MG63 (cell line): ENCODE measurements at regions not wholly inside any gene's neighbourhood (a gene's known extent, or its start where the extent isn't known, plus 50 kb on each side); places are given as distances from the start of the nearest gene placed in this dataset.
"Not testable (repeated sequence)": the region's sequence is repeated elsewhere in the genome, so short reads cannot be mapped to it uniquely, and the experiment has no call there.

Experiments
- DNase-seq: peaks from one replicate; pipeline ENCODE4 v3.0.0-alpha.2; 2020
- H3K27me3 ChIP-seq: fragments of 250-450 bp; sonication (Bioruptor Pico); 2 replicates; pipeline ENCODE4 v1.5.1; 2020; ENCODE audit warnings: mild to moderate bottlenecking, moderate library complexity
- H3K36me3 ChIP-seq: fragments of 250-450 bp; sonication (Bioruptor Pico); 2 replicates; pipeline ENCODE4 v1.5.1; 2020; ENCODE audit warnings: mild to moderate bottlenecking, moderate library complexity
- H3K4me3 ChIP-seq: fragments of 250-450 bp; sonication (Bioruptor Pico); 2 replicates; pipeline ENCODE4 v1.5.1; 2020; ENCODE audit warnings: mild to moderate bottlenecking, moderate library complexity
- H3K9me3 ChIP-seq: fragments of 250-450 bp; sonication (Bioruptor Pico); 2 replicates; pipeline ENCODE4 v1.5.1; 2020; ENCODE audit warnings: mild to moderate bottlenecking, moderate library complexity

DNA sequence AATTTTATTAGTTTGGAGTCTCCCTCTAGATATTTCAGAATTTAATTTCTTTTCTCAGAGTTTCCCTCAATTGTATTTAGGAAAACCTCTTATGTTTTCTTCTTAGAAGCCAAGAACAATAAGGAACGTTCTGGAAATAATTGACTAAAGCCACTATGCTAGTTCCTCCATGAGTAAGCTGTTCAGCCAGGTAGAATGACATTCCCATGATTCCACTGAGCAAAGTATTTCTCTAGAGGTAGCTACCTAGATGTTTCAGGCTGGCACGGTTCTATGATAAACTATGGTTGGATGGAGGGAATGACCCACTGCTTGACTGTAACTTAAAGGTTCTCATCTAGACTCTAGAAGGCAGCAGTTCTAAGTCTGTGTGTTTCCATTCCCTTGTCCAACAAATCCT lies 62.4 kb downstream of the CLDN17 start:
- no peak for DNase-seq
- no peak overlapping the region for H3K4me3 ChIP-seq
- H3K27me3 ChIP-seq, result no peaks in the 10 kb centered on the region
- H3K9me3 ChIP-seq, result no peaks in the 10 kb centered on the region
- H3K36me3 ChIP-seq, result no peaks in the 10 kb centered on the region

- no peak for DNase-seq
- Histone ChIP-seq H3K9me3 (no peaks in the 10 kb centered on the region), H3K4me3 (no peak overlapping the region), H3K36me3 (no peaks in the 10 kb centered on the region), H3K27me3 (no peaks in the 10 kb centered on the region)
Observed at GRCh38 chr21:30102871-30103270, 63.7 kb downstream of the CLDN17 start.

DNA sequence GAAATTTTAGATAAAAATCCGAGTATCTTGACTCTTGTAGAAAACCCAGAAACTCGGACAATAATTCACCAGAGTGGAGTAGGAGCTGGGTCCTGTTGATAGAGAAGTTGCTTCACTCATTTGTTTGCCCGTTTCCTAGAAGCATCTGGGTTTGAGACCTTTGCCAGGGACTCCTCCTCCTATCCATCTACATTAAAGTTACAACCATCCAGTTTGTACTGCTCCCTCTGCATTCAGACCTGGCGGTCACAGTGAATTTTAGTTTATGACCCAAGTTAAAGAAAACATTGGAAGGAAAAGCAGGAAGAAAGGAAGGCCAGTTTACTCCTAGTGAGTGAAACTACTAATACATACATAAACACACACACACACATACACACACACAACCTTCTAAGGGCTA lies 64.6 kb downstream of the CLDN17 start:
- H3K9me3 ChIP-seq, result no peaks in the 10 kb centered on the region
- no peak for DNase-seq
- no peaks in the 10 kb centered on the region for H3K36me3 ChIP-seq
- no peak overlapping the region for H3K4me3 ChIP-seq
- no peaks in the 10 kb centered on the region for H3K27me3 ChIP-seq

DNA sequence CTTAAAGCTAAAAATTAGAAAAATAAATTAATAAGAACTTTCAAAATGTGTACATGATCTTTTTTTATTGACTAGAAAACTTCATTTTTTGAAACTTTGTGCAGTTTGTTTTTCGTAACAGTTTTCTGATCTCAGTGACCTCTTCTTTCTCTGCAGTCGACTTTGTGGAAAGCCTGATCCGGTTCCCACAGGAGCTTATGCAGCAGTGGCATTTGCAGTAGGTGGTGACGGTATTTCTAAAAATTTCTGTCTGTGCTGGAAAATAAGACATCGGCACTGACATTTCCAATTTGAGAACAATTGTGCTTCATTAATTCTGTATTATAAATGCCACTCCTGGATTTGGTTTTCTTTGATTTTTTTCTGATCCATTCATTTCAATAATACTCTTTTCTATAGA lies 68.8 kb downstream of the CLDN17 start:
- DNase-seq, result no peak
- H3K9me3 ChIP-seq, result no peaks in the 10 kb centered on the region

GRCh38 chr21:30083225-30083945 lies 83.2 kb downstream of the CLDN17 start:
- no peaks in the 10 kb centered on the region for H3K9me3 ChIP-seq
- DNase-seq, result no peak
- H3K36me3 ChIP-seq, result no peaks in the 10 kb centered on the region
- H3K4me3 ChIP-seq, result no peak overlapping the region
- no peaks in the 10 kb centered on the region for H3K27me3 ChIP-seq

More for the DNA sequence above, 68.8 kb downstream of the CLDN17 start:
- Histone ChIP-seq H3K36me3 (no peaks in the 10 kb centered on the region), H3K4me3 (no peak overlapping the region), H3K27me3 (no peaks in the 10 kb centered on the region)

DNA sequence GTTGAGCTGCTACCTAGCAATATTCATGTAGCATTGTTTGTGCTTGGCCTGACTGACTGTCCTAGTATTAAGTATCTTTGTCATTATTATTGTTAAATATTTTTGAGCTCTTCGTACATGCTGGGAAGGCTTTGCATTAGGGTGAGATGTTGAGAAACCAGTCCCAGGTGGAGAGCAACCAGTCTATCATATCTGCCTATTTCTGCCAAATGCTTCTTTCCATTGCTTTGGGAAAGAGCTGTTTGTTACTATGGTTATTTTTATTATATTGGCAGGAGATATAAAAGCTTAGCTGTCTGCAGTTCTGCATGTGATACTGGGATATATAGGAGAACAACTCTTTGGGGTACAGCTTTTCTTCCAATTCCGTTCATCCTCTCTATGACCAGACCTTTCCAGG lies 85.1 kb downstream of the CLDN17 start:
- no peaks in the 10 kb centered on the region for H3K36me3 ChIP-seq
- H3K27me3 ChIP-seq, result no peaks in the 10 kb centered on the region
- no peak for DNase-seq
- H3K9me3 ChIP-seq, result no peaks in the 10 kb centered on the region
- no peak overlapping the region for H3K4me3 ChIP-seq

DNA sequence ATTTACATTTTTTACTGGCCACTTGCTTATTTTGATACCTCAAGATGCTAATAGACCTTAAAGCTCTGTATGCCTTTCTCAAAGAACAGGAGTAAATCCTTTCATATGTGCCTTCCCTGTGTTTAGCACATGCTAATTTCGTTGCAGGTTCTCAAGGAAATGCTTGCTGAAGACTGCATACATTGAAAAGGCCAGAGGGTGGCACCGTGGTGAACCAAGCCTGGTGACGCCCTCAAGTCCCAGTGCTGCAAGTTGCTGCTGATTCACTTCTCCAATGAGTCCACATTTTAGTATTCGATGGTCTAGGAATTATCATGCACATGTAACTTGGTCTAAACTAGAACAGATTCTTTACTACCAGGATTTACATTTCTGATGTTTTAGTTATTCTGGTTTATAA lies 94.1 kb downstream of the CLDN17 start:
- Histone ChIP-seq H3K9me3 (no peaks in the 10 kb centered on the region), H3K36me3 (no peaks in the 10 kb centered on the region), H3K4me3 (no peak overlapping the region), H3K27me3 (no peaks in the 10 kb centered on the region)
- peak; percentile 18 for DNase-seq

GRCh38 chr21:30058928-30059327 lies 107.7 kb downstream of the CLDN17 start:
- no peak for DNase-seq
- no peaks in the 10 kb centered on the region for H3K27me3 ChIP-seq
- H3K36me3 ChIP-seq, result no peaks in the 10 kb centered on the region

DNA sequence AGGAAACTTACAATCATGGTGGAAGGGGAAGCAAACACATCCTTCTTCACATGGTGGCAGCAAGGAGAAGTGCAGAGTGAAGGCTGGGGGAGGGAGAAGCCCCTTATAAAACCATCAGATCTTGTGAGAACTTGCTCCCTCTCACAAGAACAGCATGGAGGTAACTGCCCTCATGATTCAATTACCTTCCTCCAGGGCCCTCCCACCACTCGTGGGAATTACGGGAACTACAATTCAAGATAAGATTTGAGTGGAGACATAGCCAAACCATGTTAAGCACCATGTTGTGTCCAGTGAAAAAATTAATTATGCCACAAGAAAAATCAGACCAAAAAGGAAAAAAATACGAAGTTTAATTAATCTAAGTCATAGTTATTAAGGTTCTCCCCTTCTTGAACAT lies 109.5 kb downstream of the CLDN17 start:
- no peak for DNase-seq
- Histone ChIP-seq H3K4me3 (no peak overlapping the region), H3K27me3 (no peaks in the 10 kb centered on the region), H3K9me3 (no peaks in the 10 kb centered on the region), H3K36me3 (no peaks in the 10 kb centered on the region)

More at GRCh38 chr21:30058928-30059327, 107.7 kb downstream of the CLDN17 start:
- no peaks in the 10 kb centered on the region for H3K9me3 ChIP-seq
- no peak overlapping the region for H3K4me3 ChIP-seq

GRCh38 chr21:30048570-30048969 lies 108.8 kb upstream of the GRIK1 start:
- H3K4me3 ChIP-seq, result no peak overlapping the region
- H3K27me3 ChIP-seq, result no peaks in the 10 kb centered on the region
- DNase-seq, result no peak
- no peaks in the 10 kb centered on the region for H3K9me3 ChIP-seq
- H3K36me3 ChIP-seq, result no peaks in the 10 kb centered on the region

GRCh38 chr21:30044447-30045064 lies 104.8 kb upstream of the GRIK1 start:
- DNase-seq, result no peak
- H3K27me3 ChIP-seq, result no peaks in the 10 kb centered on the region
- H3K36me3 ChIP-seq, result no peaks in the 10 kb centered on the region
- H3K9me3 ChIP-seq, result no peaks in the 10 kb centered on the region
- no peak overlapping the region for H3K4me3 ChIP-seq

GRCh38 chr21:30042443-30042842 lies 102.6 kb upstream of the GRIK1 start:
- DNase-seq, result no peak
- no peaks in the 10 kb centered on the region for H3K27me3 ChIP-seq
- H3K9me3 ChIP-seq, result no peaks in the 10 kb centered on the region

DNA sequence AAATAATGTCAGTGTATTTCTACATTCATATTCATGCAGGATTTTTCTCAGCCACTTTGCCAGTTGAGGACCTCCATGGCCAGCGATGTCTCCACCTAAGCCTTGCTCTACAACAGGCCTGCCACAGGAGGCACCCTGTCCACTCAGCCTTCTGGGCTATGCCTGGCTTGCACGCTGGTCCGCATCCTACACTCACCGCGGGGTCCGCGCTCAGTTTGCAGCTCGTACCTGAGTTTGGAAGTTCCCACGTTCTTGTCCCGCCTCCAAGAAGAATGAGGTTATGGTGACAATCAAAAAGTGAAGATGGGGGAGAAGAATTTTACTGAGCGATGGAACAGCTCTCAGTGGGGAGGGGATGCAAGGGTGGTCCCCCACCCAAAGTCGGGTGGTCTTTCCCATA lies 93.6 kb upstream of the GRIK1 start:
- Histone ChIP-seq H3K27me3 (no peaks in the 10 kb centered on the region), H3K9me3 (no peaks in the 10 kb centered on the region), H3K4me3 (no peak overlapping the region), H3K36me3 (no peaks in the 10 kb centered on the region)
- DNase-seq, result no peak

More at GRCh38 chr21:30042443-30042842, 102.6 kb upstream of the GRIK1 start:
- no peak overlapping the region for H3K4me3 ChIP-seq
- H3K36me3 ChIP-seq, result no peaks in the 10 kb centered on the region

DNA sequence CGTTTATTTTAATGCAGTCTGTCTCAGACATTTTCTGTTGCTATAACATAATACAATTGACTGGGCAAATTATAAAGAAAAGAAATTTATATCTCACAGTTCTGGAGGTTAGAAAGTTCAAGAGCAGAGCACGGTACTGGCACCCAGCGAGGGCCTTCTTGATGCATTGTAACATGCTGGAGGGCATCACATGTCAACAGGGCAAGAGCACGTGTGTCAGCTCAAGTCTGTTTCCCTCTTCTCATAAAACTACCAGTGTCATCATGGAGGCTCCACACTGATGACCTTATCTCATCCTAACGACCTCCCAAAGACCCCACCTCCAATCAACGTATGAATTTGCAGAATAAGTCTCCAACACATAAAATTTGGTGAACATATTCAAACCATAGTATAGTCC lies 90.6 kb upstream of the GRIK1 start:
- Histone ChIP-seq H3K9me3 (no peaks in the 10 kb centered on the region), H3K36me3 (no peaks in the 10 kb centered on the region), H3K4me3 (no peak overlapping the region), H3K27me3 (no peaks in the 10 kb centered on the region)
- DNase-seq, result no peak

GRCh38 chr21:30028537-30028936 lies 88.7 kb upstream of the GRIK1 start:
- H3K9me3 ChIP-seq, result no peaks in the 10 kb centered on the region
- H3K27me3 ChIP-seq, result no peaks in the 10 kb centered on the region
- no peak overlapping the region for H3K4me3 ChIP-seq
- no peaks in the 10 kb centered on the region for H3K36me3 ChIP-seq
- DNase-seq, result no peak

- Histone ChIP-seq H3K27me3 (no peaks in the 10 kb centered on the region), H3K4me3 (no peak overlapping the region)
- DNase-seq, result no peak
Observed at GRCh38 chr21:30027986-30028385, 88.2 kb upstream of the GRIK1 start.

GRCh38 chr21:30023056-30023455 lies 83.3 kb upstream of the GRIK1 start:
- H3K27me3 ChIP-seq, H3K36me3 ChIP-seq, H3K4me3 ChIP-seq, H3K9me3 ChIP-seq: not testable (repeated sequence)
- DNase-seq, result peak; percentile 41

More at GRCh38 chr21:30027986-30028385, 88.2 kb upstream of the GRIK1 start:
- no peaks in the 10 kb centered on the region for H3K9me3 ChIP-seq
- H3K36me3 ChIP-seq, result no peaks in the 10 kb centered on the region

- Histone ChIP-seq H3K36me3 (no peaks in the 10 kb centered on the region), H3K27me3 (no peaks in the 10 kb centered on the region), H3K9me3 (no peaks in the 10 kb centered on the region), H3K4me3 (no peak overlapping the region)
- no peak for DNase-seq
Observed at GRCh38 chr21:30014886-30015285, 75.1 kb upstream of the GRIK1 start.
